Fibroblast of lung (primary cell): ENCODE measurements at regions not wholly inside any gene's neighbourhood (a gene's known extent, or its start where the extent isn't known, plus 50 kb on each side); places are given as distances from the start of the nearest gene placed in this dataset.
"Not testable (repeated sequence)": the region's sequence is repeated elsewhere in the genome, so short reads cannot be mapped to it uniquely, and the experiment has no call there.

Experiments
- CTCF ChIP-seq, 2 donors: IDR thresholded peaks in 1 of 2; conservative IDR thresholded peaks in 1 of 2; 1 replicate in 1 of 2; 2 replicates in 1 of 2; pipeline ENCODE4 v1.5.1; 2011 to 2012; ENCODE audit warnings: low read length in 2 of 2, control low read depth in 1 of 2, inconsistent platforms in 1 of 2, low read depth in 1 of 2, mild to moderate bottlenecking in 1 of 2
- EZH2 ChIP-seq: IDR thresholded peaks from 2 replicates; pipeline ENCODE4 v1.5.1; 2012; ENCODE audit warnings: low read length, control low read depth, mild to moderate bottlenecking; ENCODE audit errors: missing control alignments

- not testable (repeated sequence) for TF ChIP-seq CTCF (conservative IDR thresholded peaks at IDR 0.05 in 1 of 2, IDR thresholded peaks at IDR 0.05 in 1 of 2; ENCODE audit: low read depth in 1 of 2, low read length in 2 of 2); EZH2
These were observed 189.9 kb downstream of the NPIPA8 start for GRCh38 chr16:18146601-18147142.
